Activated CD4-positive, alpha-beta T cell treated with anti-CD3 and anti-CD28 coated beads, Interleukin-2, amount 10 ng/mL, durations not matched to agents 24 days and 14 days (primary cell): ENCODE measurements at regions not wholly inside any gene's neighbourhood (a gene's known extent, or its start where the extent isn't known, plus 50 kb on each side); places are given as distances from the start of the nearest gene placed in this dataset.

ENCODE experiments used
- DNase-seq: peaks from one replicate; pipeline ENCODE4 v3.0.0; 2022
- H3K27ac Mint-ChIP-seq: one replicate; pipeline ENCODE4 v1.8.0; 2022; ENCODE audit warnings: mild to moderate bottlenecking, mixed read lengths
- H3K27me3 Mint-ChIP-seq: one replicate; pipeline ENCODE4 v1.8.0; 2022; ENCODE audit warnings: mixed read lengths
- H3K36me3 Mint-ChIP-seq: one replicate; pipeline ENCODE4 v1.8.0; 2022; ENCODE audit warnings: low read depth, mild to moderate bottlenecking, mixed read lengths
- H3K4me1 Mint-ChIP-seq: one replicate; pipeline ENCODE4 v1.8.0; 2021; ENCODE audit warnings: mixed read lengths
- H3K4me3 Mint-ChIP-seq: one replicate; pipeline ENCODE4 v1.8.0; 2022; ENCODE audit warnings: mild to moderate bottlenecking, moderate library complexity, mixed read lengths
- H3K9me3 Mint-ChIP-seq: one replicate; pipeline ENCODE4 v1.8.0; 2021; ENCODE audit warnings: mixed read lengths
- intact Hi-C: fragments of 100-400 bp; cut with micrococcal nuclease; formaldehyde crosslinking; loops from one replicate; pipeline ENCODE4 v1.15.1; 2023

- no peak for DNase-seq
- Mint-ChIP-seq H3K4me1 (peaks cover 1% of the 10 kb centered on the region), H3K27ac (no peak overlapping the region), H3K36me3 (no peaks in the 10 kb centered on the region), H3K27me3 (peaks cover 2% of the 10 kb centered on the region), H3K9me3 (no peaks in the 10 kb centered on the region), H3K4me3 (no peak overlapping the region)
- intact Hi-C loops, result loop anchor here (5.0 kb wide), 2 partner anchors 199 to 1014 kb away; partner anchors contain the start of gene IGFBP5
Measured at GRCh38 chr2:217711188-217711587, 291.6 kb downstream of the TNS1 start.

- no peak overlapping the region for H3K27ac Mint-ChIP-seq
Measured at GRCh38 chr2:217710211-217710765, 292.5 kb downstream of the TNS1 start.

GRCh38 chr2:217709478-217710210 lies 293.2 kb downstream of the TNS1 start:
- Mint-ChIP-seq H3K9me3 (no peaks in the 10 kb centered on the region), H3K27ac (no peak overlapping the region), H3K4me1 (peaks cover 1% of the 10 kb centered on the region), H3K27me3 (peaks cover 2% of the 10 kb centered on the region), H3K36me3 (no peaks in the 10 kb centered on the region), H3K4me3 (no peak overlapping the region)
- intact Hi-C loops, result loop anchor here (5.0 kb wide), 2 partner anchors 197 to 1012 kb away; partner anchors contain the start of gene IGFBP5
- no peak for DNase-seq

More at GRCh38 chr2:217710211-217710765, 292.5 kb downstream of the TNS1 start:
- Mint-ChIP-seq H3K36me3 (no peaks in the 10 kb centered on the region), H3K9me3 (no peaks in the 10 kb centered on the region), H3K4me1 (peaks cover 1% of the 10 kb centered on the region), H3K27me3 (peaks cover 2% of the 10 kb centered on the region), H3K4me3 (no peak overlapping the region)
- intact Hi-C loops, result loop anchor here (5.0 kb wide), 2 partner anchors 198 to 1013 kb away; partner anchors contain the start of gene IGFBP5
- no peak for DNase-seq

- H3K27ac Mint-ChIP-seq, result no peak overlapping the region
- DNase-seq, result no peak
- H3K36me3 Mint-ChIP-seq, result no peaks in the 10 kb centered on the region
- no peaks in the 10 kb centered on the region for H3K4me1 Mint-ChIP-seq
- H3K9me3 Mint-ChIP-seq, result no peaks in the 10 kb centered on the region
- no peak overlapping the region for H3K4me3 Mint-ChIP-seq
- intact Hi-C loops, result no loop called here
- peaks cover 4% of the 10 kb centered on the region for H3K27me3 Mint-ChIP-seq
Measured at GRCh38 chr2:217707131-217707611, 295.6 kb downstream of the TNS1 start.

GRCh38 chr2:217706513-217706912 lies 296.3 kb downstream of the TNS1 start:
- Mint-ChIP-seq H3K36me3 (no peaks in the 10 kb centered on the region), H3K9me3 (no peaks in the 10 kb centered on the region), H3K27ac (no peak overlapping the region), H3K27me3 (peaks cover 4% of the 10 kb centered on the region), H3K4me1 (no peaks in the 10 kb centered on the region), H3K4me3 (no peak overlapping the region)
- intact Hi-C loops, result no loop called here
- DNase-seq, result no peak

- H3K9me3 Mint-ChIP-seq, result no peaks in the 10 kb centered on the region
- intact Hi-C loops, result no loop called here
- peaks cover 4% of the 10 kb centered on the region for H3K27me3 Mint-ChIP-seq
- H3K4me3 Mint-ChIP-seq, result no peak overlapping the region
- no peak overlapping the region for H3K27ac Mint-ChIP-seq
- no peaks in the 10 kb centered on the region for H3K36me3 Mint-ChIP-seq
- H3K4me1 Mint-ChIP-seq, result no peaks in the 10 kb centered on the region
- DNase-seq, result no peak
Measured at GRCh38 chr2:217706095-217706494, 296.7 kb downstream of the TNS1 start.

- DNase-seq, result no peak
- Mint-ChIP-seq H3K9me3 (no peaks in the 10 kb centered on the region), H3K4me1 (no peaks in the 10 kb centered on the region), H3K36me3 (no peaks in the 10 kb centered on the region), H3K4me3 (no peak overlapping the region), H3K27ac (no peak overlapping the region), H3K27me3 (peaks cover 5% of the 10 kb centered on the region)
- intact Hi-C loops, result no loop called here
Measured at GRCh38 chr2:217705461-217705860, 297.3 kb downstream of the TNS1 start.

GRCh38 chr2:217703999-217704398 lies 298.8 kb downstream of the TNS1 start:
- Mint-ChIP-seq H3K27me3 (peaks cover 5% of the 10 kb centered on the region), H3K4me3 (no peak overlapping the region), H3K9me3 (no peaks in the 10 kb centered on the region), H3K4me1 (no peaks in the 10 kb centered on the region), H3K27ac (no peak overlapping the region), H3K36me3 (no peaks in the 10 kb centered on the region)
- DNase-seq, result no peak
- intact Hi-C loops, result no loop called here

- no peak for DNase-seq
- no peaks in the 10 kb centered on the region for H3K4me1 Mint-ChIP-seq
- intact Hi-C loops, result no loop called here
- H3K27me3 Mint-ChIP-seq, result peaks cover 3% of the 10 kb centered on the region
- no peaks in the 10 kb centered on the region for H3K36me3 Mint-ChIP-seq
- H3K4me3 Mint-ChIP-seq, result no peak overlapping the region
- H3K9me3 Mint-ChIP-seq, result no peaks in the 10 kb centered on the region
- H3K27ac Mint-ChIP-seq, result no peak overlapping the region
Measured at GRCh38 chr2:217703102-217703501, 299.7 kb downstream of the TNS1 start.

- Mint-ChIP-seq H3K27me3 (peaks cover 3% of the 10 kb centered on the region), H3K9me3 (no peaks in the 10 kb centered on the region), H3K4me1 (no peaks in the 10 kb centered on the region), H3K27ac (no peak overlapping the region), H3K4me3 (no peak overlapping the region), H3K36me3 (no peaks in the 10 kb centered on the region)
- intact Hi-C loops, result no loop called here
- DNase-seq, result no peak
Measured at GRCh38 chr2:217701622-217702021, 301.2 kb downstream of the TNS1 start.

- Mint-ChIP-seq H3K4me1 (peaks cover 6% of the 10 kb centered on the region), H3K4me3 (no peak overlapping the region), H3K27ac (no peak overlapping the region), H3K27me3 (peaks cover 2% of the 10 kb centered on the region), H3K9me3 (peaks cover 4% of the 10 kb centered on the region), H3K36me3 (no peaks in the 10 kb centered on the region)
- intact Hi-C loops, result no loop called here
- no peak for DNase-seq
Measured at GRCh38 chr2:217698691-217699090, 304.1 kb downstream of the TNS1 start.

GRCh38 chr2:217695033-217695520 lies 307.7 kb downstream of the TNS1 start:
- H3K27me3 Mint-ChIP-seq, result no peaks in the 10 kb centered on the region
- H3K27ac Mint-ChIP-seq, result peak overlapping the region; percentile 17
- DNase-seq, result no peak
- H3K9me3 Mint-ChIP-seq, result peaks cover 8% of the 10 kb centered on the region
- no peaks in the 10 kb centered on the region for H3K36me3 Mint-ChIP-seq
- intact Hi-C loops, result no loop called here
- H3K4me1 Mint-ChIP-seq, result peaks cover 6% of the 10 kb centered on the region
- H3K4me3 Mint-ChIP-seq, result no peak overlapping the region

- Mint-ChIP-seq H3K9me3 (peaks cover 8% of the 10 kb centered on the region), H3K4me3 (no peak overlapping the region), H3K27me3 (no peaks in the 10 kb centered on the region), H3K4me1 (peaks cover 6% of the 10 kb centered on the region), H3K27ac (no peak overlapping the region), H3K36me3 (no peaks in the 10 kb centered on the region)
- intact Hi-C loops, result no loop called here
- DNase-seq, result no peak
Measured at GRCh38 chr2:217694291-217694690, 308.5 kb downstream of the TNS1 start.

- Mint-ChIP-seq H3K4me3 (no peak overlapping the region), H3K36me3 (no peaks in the 10 kb centered on the region), H3K4me1 (peaks cover 6% of the 10 kb centered on the region)
Measured at GRCh38 chr2:217693363-217693762, 309.4 kb downstream of the TNS1 start.

More at GRCh38 chr2:217693363-217693762, 309.4 kb downstream of the TNS1 start:
- H3K27me3 Mint-ChIP-seq, result no peaks in the 10 kb centered on the region
- H3K27ac Mint-ChIP-seq, result no peak overlapping the region
- intact Hi-C loops, result no loop called here
- peaks cover 8% of the 10 kb centered on the region for H3K9me3 Mint-ChIP-seq
- no peak for DNase-seq
